Suprapubic skin (tissue), 4 donors: ENCODE measurements at regions not wholly inside any gene's neighbourhood (a gene's known extent, or its start where the extent isn't known, plus 50 kb on each side); places are given as distances from the start of the nearest gene placed in this dataset.

ENCODE experiments used
- POLR2A ChIP-seq, 2 donors: fragments of 450-650 bp; IDR thresholded peaks; one replicate each; pipeline ENCODE4 v1.6.1; 2017; ENCODE audit warnings: antibody characterized with exemption in 2 of 2, mild to moderate bottlenecking in 2 of 2, moderate library complexity in 2 of 2
- POLR2AphosphoS5 ChIP-seq, 3 donors: sonication (generic); formaldehyde crosslinking; IDR thresholded peaks; one replicate each; pipeline ENCODE4 v1.6.1; 2017; ENCODE audit warnings: antibody characterized with exemption in 3 of 3
- TF ChIP-seq, protein P1 (sequence below), 2 donors: fragments of 200-600 bp in 1 of 2; fragments of 450-650 bp in 1 of 2; sonication (generic) in 1 of 2; IDR thresholded peaks; one replicate each; pipeline ENCODE4 v1.5.1; 2016 to 2019; ENCODE audit warnings: antibody characterized with exemption in 2 of 2, mild to moderate bottlenecking in 1 of 2, moderate library complexity in 1 of 2

DNA sequence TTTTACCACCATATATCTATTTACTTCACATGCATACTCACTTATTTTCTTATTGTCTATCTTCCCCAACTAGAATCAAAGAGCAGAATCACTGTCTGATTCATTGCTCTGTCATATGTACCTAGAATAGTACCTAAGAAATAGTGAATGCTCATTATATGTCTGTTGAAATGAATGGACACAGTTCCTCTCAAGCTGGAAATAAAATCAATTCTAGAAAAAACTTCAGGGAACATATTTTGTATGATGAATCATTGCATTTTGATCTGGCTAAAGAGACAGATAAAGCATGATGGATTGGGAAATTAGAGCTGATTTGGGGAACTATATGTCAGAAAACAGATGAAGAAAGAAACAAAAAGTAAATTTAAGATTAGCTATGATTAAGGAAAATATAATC lies 623.3 kb downstream of the C12orf50 start:
- TF ChIP-seq POLR2AphosphoS5 (IDR thresholded peaks at IDR 0.05) = no peak
- TF ChIP-seq, protein P1, sequence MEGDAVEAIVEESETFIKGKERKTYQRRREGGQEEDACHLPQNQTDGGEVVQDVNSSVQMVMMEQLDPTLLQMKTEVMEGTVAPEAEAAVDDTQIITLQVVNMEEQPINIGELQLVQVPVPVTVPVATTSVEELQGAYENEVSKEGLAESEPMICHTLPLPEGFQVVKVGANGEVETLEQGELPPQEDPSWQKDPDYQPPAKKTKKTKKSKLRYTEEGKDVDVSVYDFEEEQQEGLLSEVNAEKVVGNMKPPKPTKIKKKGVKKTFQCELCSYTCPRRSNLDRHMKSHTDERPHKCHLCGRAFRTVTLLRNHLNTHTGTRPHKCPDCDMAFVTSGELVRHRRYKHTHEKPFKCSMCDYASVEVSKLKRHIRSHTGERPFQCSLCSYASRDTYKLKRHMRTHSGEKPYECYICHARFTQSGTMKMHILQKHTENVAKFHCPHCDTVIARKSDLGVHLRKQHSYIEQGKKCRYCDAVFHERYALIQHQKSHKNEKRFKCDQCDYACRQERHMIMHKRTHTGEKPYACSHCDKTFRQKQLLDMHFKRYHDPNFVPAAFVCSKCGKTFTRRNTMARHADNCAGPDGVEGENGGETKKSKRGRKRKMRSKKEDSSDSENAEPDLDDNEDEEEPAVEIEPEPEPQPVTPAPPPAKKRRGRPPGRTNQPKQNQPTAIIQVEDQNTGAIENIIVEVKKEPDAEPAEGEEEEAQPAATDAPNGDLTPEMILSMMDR (IDR thresholded peaks at IDR 0.05) = no peak
- no peak for TF ChIP-seq POLR2A (IDR thresholded peaks at IDR 0.05)
